Lung microvascular endothelial cell (primary cell): ENCODE measurements at regions not wholly inside any gene's neighbourhood (a gene's known extent, or its start where the extent isn't known, plus 50 kb on each side); places are given as distances from the start of the nearest gene placed in this dataset.

Experiments
- DNase-seq, 2 donors: peaks; one replicate each; pipeline versions ENCODE4 v3.0.0 to v3.0.0-alpha.2; 2010; ENCODE audit warnings: low read depth in 2 of 2

- no peak for DNase-seq
These were observed 65.0 kb upstream of the TRPC4 start for GRCh38 chr13:37934339-37935191.

- no peak for DNase-seq
These were observed 59.7 kb upstream of the TRPC4 start for GRCh38 chr13:37929308-37929707.

GRCh38 chr13:37927561-37927960 lies 58.0 kb upstream of the TRPC4 start:
- DNase-seq: no peak

- DNase-seq: no peak
These were observed 56.4 kb upstream of the TRPC4 start for GRCh38 chr13:37925878-37926473.

DNA sequence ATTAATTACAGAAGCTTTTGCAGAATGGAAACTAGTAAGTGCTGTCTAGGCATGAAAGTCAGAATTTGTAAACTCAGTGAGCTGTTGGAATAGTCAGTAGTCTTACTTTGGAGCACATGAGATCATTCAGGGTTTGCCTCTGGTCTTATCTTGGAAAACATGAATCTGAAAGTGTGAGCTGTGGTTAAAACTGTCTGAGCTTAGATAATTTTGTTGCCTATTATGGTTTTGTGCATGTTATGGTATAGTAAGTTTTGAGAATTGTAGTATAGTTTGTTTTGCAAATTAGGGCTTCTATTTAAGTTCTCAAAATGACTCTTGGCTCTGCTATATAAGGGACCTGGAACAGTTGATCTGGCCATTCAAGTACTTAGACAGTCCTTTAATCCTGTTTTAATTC lies 53.7 kb upstream of the TRPC4 start:
- DNase-seq: no peak

- DNase-seq: no peak
These were observed 49.8 kb upstream of the TRPC4 start for GRCh38 chr13:37919329-37919880.
